DOHH2 (cell line): ENCODE measurements at regions not wholly inside any gene's neighbourhood (a gene's known extent, or its start where the extent isn't known, plus 50 kb on each side); places are given as distances from the start of the nearest gene placed in this dataset.

ENCODE experiments used
- H3F3A ChIP-seq: fragments of 200-600 bp; sonication (generic), shearing (Covaris generic); 2 replicates; pipeline ENCODE4 v1.6.0; 2016; ENCODE audit warnings: antibody characterized with exemption, mild to moderate bottlenecking; ENCODE audit not compliant: control insufficient read depth, insufficient read depth
- H3K27ac ChIP-seq: fragments of 200-600 bp; sonication (generic); 2 replicates; pipeline ENCODE4 v1.5.1; 2014; ENCODE audit warnings: low read depth, mild to moderate bottlenecking, low read length, moderate library complexity
- H3K27me3 ChIP-seq: fragments of 200-600 bp; sonication (generic); 2 replicates; pipeline ENCODE4 v1.6.1; 2014; ENCODE audit warnings: mild to moderate bottlenecking, low read length, mixed read lengths; ENCODE audit not compliant: control insufficient read depth
- H3K36me3 ChIP-seq: fragments of 200-600 bp; sonication (generic); 2 replicates; pipeline ENCODE4 v1.6.1; 2014; ENCODE audit warnings: mild to moderate bottlenecking, low read length, moderate library complexity, mixed read lengths; ENCODE audit not compliant: control insufficient read depth
- H3K4me1 ChIP-seq: fragments of 200-600 bp; sonication (generic); 2 replicates; pipeline ENCODE4 v1.6.1; 2014; ENCODE audit warnings: mild to moderate bottlenecking, low read length, mixed read lengths; ENCODE audit not compliant: control insufficient read depth
- H3K4me2 ChIP-seq: fragments of 200-600 bp; sonication (generic); 2 replicates; pipeline ENCODE4 v1.6.0; 2014; ENCODE audit warnings: mild to moderate bottlenecking, low read length, moderate library complexity
- H3K4me3 ChIP-seq: fragments of 200-600 bp; sonication (generic); 2 replicates; pipeline ENCODE4 v1.5.1; 2014; ENCODE audit warnings: mild to moderate bottlenecking, low read length, mixed read lengths
- H3K79me2 ChIP-seq: fragments of 200-600 bp; sonication (generic); 2 replicates; pipeline ENCODE4 v1.6.1; 2014; ENCODE audit warnings: mild to moderate bottlenecking, low read length, mixed read lengths; ENCODE audit not compliant: control insufficient read depth
- H3K9me2 ChIP-seq: fragments of 200-600 bp; sonication (generic); replicated peaks from 2 replicates; pipeline ENCODE4 v1.6.1; 2014; ENCODE audit warnings: mild to moderate bottlenecking, low read length, mixed read lengths; ENCODE audit not compliant: control insufficient read depth
- H3K9me3 ChIP-seq: fragments of 200-600 bp; sonication (generic); 2 replicates; pipeline ENCODE4 v1.6.1; 2014; ENCODE audit warnings: antibody characterized with exemption, low read length, mixed read lengths; ENCODE audit not compliant: control insufficient read depth, insufficient read depth
- H4K20me1 ChIP-seq: fragments of 200-600 bp; sonication (generic); 2 replicates; pipeline ENCODE4 v1.6.0; 2014; ENCODE audit warnings: low read depth, mild to moderate bottlenecking, antibody characterized with exemption, low read length, moderate library complexity; ENCODE audit not compliant: control insufficient read depth, insufficient read depth
- CTCF ChIP-seq: fragments of 200-600 bp; sonication (generic); IDR thresholded peaks from one replicate; pipeline ENCODE4 v1.5.1; 2014; ENCODE audit warnings: antibody characterized with exemption, mild to moderate bottlenecking, low read depth, low read length; ENCODE audit not compliant: poor library complexity, severe bottlenecking
- EZH2phosphoT487 ChIP-seq: fragments of 200-600 bp; sonication (generic); IDR thresholded peaks from 2 replicates; pipeline ENCODE4 v1.6.1; 2017; ENCODE audit warnings: borderline replicate concordance, mild to moderate bottlenecking, antibody characterized with exemption, low read length, moderate library complexity, mixed read lengths

GRCh38 chr2:239821694-239822075 is 203.5 kb downstream of the NDUFA10 start:
- H3K4me1 ChIP-seq, result no peaks in the 10 kb centered on the region
- H3K4me3 ChIP-seq, result no peak overlapping the region
- H3K27ac ChIP-seq, result no peak overlapping the region
- H3K79me2 ChIP-seq, result no peaks in the 10 kb centered on the region
- no peak overlapping the region for H3K4me2 ChIP-seq
- H4K20me1 ChIP-seq, result no peaks in the 10 kb centered on the region
- no peak for TF ChIP-seq EZH2phosphoT487
- TF ChIP-seq CTCF, result no peak
- H3K27me3 ChIP-seq, result no peaks in the 10 kb centered on the region
- no peaks in the 10 kb centered on the region for H3K9me2 ChIP-seq
- no peaks in the 10 kb centered on the region for H3F3A ChIP-seq
- no peaks in the 10 kb centered on the region for H3K9me3 ChIP-seq
- H3K36me3 ChIP-seq, result no peaks in the 10 kb centered on the region

GRCh38 chr2:239820836-239821693 is 204.1 kb downstream of the NDUFA10 start:
- no peaks in the 10 kb centered on the region for H3K4me1 ChIP-seq
- H3K4me2 ChIP-seq, result no peak overlapping the region
- no peak overlapping the region for H3K27ac ChIP-seq
- no peak for TF ChIP-seq CTCF
- TF ChIP-seq EZH2phosphoT487, result no peak
- no peaks in the 10 kb centered on the region for H3K79me2 ChIP-seq
- no peaks in the 10 kb centered on the region for H3K9me3 ChIP-seq
- H4K20me1 ChIP-seq, result no peaks in the 10 kb centered on the region
- no peaks in the 10 kb centered on the region for H3K27me3 ChIP-seq
- no peaks in the 10 kb centered on the region for H3F3A ChIP-seq
- no peak overlapping the region for H3K4me3 ChIP-seq
- no peaks in the 10 kb centered on the region for H3K36me3 ChIP-seq
- no peaks in the 10 kb centered on the region for H3K9me2 ChIP-seq

GRCh38 chr2:239819974-239820555 is 205.1 kb downstream of the NDUFA10 start:
- TF ChIP-seq EZH2phosphoT487 (no peak), CTCF (no peak)

More at GRCh38 chr2:239819974-239820555, 205.1 kb downstream of the NDUFA10 start:
- H3K27ac ChIP-seq, result no peak overlapping the region
- no peaks in the 10 kb centered on the region for H3K27me3 ChIP-seq
- no peaks in the 10 kb centered on the region for H3K79me2 ChIP-seq
- H3F3A ChIP-seq, result no peaks in the 10 kb centered on the region
- no peaks in the 10 kb centered on the region for H3K9me3 ChIP-seq
- H4K20me1 ChIP-seq, result no peaks in the 10 kb centered on the region
- H3K4me2 ChIP-seq, result no peak overlapping the region
- no peaks in the 10 kb centered on the region for H3K9me2 ChIP-seq
- H3K36me3 ChIP-seq, result no peaks in the 10 kb centered on the region
- no peak overlapping the region for H3K4me3 ChIP-seq
- H3K4me1 ChIP-seq, result no peaks in the 10 kb centered on the region
